A549 (cell line): ENCODE measurements at regions not wholly inside any gene's neighbourhood (a gene's known extent, or its start where the extent isn't known, plus 50 kb on each side); places are given as distances from the start of the nearest gene placed in this dataset.

Source experiments
- ATAC-seq, 2 experiments: fragments of 200-7000 bp in 1 of 2; fragments of >200 bp in 1 of 2; cut with Nextera tagmentation in 1 of 2; cut with Tn5 transposase in 1 of 2; 3 replicates each; pipeline versions ENCODE4 v1.8.0 to v1.9.1; 2018 to 2020; ENCODE audit warnings: mild to moderate bottlenecking in 1 of 2, moderate library complexity in 1 of 2
- CTCF ChIA-PET: fragments of 300-600 bp; sonication (Branson Sonifier 250); formaldehyde crosslinking; extraction: SDS; loops from one replicate; lab custom pipeline; 2021; ENCODE audit warnings: antibody characterized with exemption, inconsistent platforms; lab: Yijun Ruan, JAX
- POLR2A ChIA-PET: fragments of 350-600 bp; formaldehyde crosslinking; extraction: SDS; loops from one replicate; lab custom pipeline; 2021; ENCODE audit warnings: antibody characterized with exemption, inconsistent platforms; lab: Yijun Ruan, JAX
- DNase-seq, 2 experiments: peaks; one replicate each; pipeline versions ENCODE4 v3.0.0 to v3.0.0-alpha.2; 2011 to 2016; ENCODE audit warnings: low read depth in 1 of 2, low spot score in 1 of 2
- FAIRE-seq: peaks from 2 replicates; lab custom pipeline; 2011; peaks lifted over from hg19 to GRCh38; lab: Jason Lieb, UNC
- H3K27ac ChIP-seq, 2 experiments: fragments of >200 bp; sonication (Bioruptor Twin); formaldehyde crosslinking; 3 replicates each; pipeline ENCODE4 v1.5.1; 2016 to 2017
- H3K4me1 ChIP-seq: fragments of >200 bp; sonication (Bioruptor Twin); formaldehyde crosslinking; 3 replicates; pipeline ENCODE4 v1.6.1; 2016
- H3K4me2 ChIP-seq: fragments of >200 bp; sonication (Bioruptor Twin); formaldehyde crosslinking; 3 replicates; pipeline ENCODE4 v1.6.1; 2016
- H3K4me3 ChIP-seq: fragments of >200 bp; sonication (Bioruptor Twin); formaldehyde crosslinking; 3 replicates; pipeline ENCODE4 v1.5.1; 2016
- H3K9me3 ChIP-seq: fragments of >200 bp; sonication (Bioruptor Twin); formaldehyde crosslinking; 3 replicates; pipeline ENCODE4 v1.6.1; 2016
- BCL3 ChIP-seq: fragments of >200 bp; sonication (Bioruptor Twin); formaldehyde crosslinking; IDR thresholded peaks from 3 replicates; pipeline ENCODE4 v1.6.1; 2016
- BHLHE40 ChIP-seq: IDR thresholded peaks from 2 replicates; pipeline ENCODE4 v1.6.1; 2012; ENCODE audit warnings: low read depth, low read length, inconsistent platforms
- CBX8 ChIP-seq: fragments of 200-600 bp; sonication (generic); IDR thresholded peaks from 2 replicates; pipeline ENCODE4 v1.6.1; 2016
- CHD4 ChIP-seq: fragments of 200-600 bp; sonication (generic); IDR thresholded peaks from 2 replicates; pipeline ENCODE4 v1.6.1; 2016; ENCODE audit warnings: antibody characterized with exemption, mild to moderate bottlenecking, borderline replicate concordance
- CTCF ChIP-seq: fragments of >200 bp; sonication (Bioruptor Twin); formaldehyde crosslinking; IDR thresholded peaks from 3 replicates; pipeline ENCODE4 v1.5.1; 2016
- EHF ChIP-seq: fragments of 250-450 bp; sonication (Bioruptor Pico); IDR thresholded peaks from 2 replicates; pipeline ENCODE4 v1.5.0; 2020; ENCODE audit warnings: mild to moderate bottlenecking
- ESRRA ChIP-seq: fragments of 150-350 bp; IDR thresholded peaks from 2 replicates; pipeline ENCODE4 v1.6.1; 2014; ENCODE audit warnings: mild to moderate bottlenecking, low read length, borderline replicate concordance
- FOSB ChIP-seq: fragments of 250-450 bp; sonication (Bioruptor Pico); IDR thresholded peaks from 2 replicates; pipeline ENCODE4 v1.5.0; 2020; ENCODE audit warnings: mild to moderate bottlenecking, moderate library complexity
- FOSL2 ChIP-seq, 2 experiments: fragments of 450-650 bp in 1 of 2; fragments of >200 bp in 1 of 2; sonication (Bioruptor Twin) in 1 of 2; formaldehyde crosslinking; IDR thresholded peaks; 2 replicates each; pipeline versions ENCODE4 v1.5.0 to v1.6.1; 2016 to 2020; ENCODE audit warnings: mild to moderate bottlenecking in 1 of 2, moderate library complexity in 1 of 2
- GATA3 ChIP-seq: IDR thresholded peaks from 2 replicates; pipeline ENCODE4 v1.6.1; 2012; ENCODE audit warnings: borderline replicate concordance
- HDAC2 ChIP-seq: fragments of 200-600 bp; sonication (generic); IDR thresholded peaks from 2 replicates; pipeline ENCODE4 v1.6.1; 2016
- HES2 ChIP-seq: fragments of >200 bp; sonication (Bioruptor Twin); formaldehyde crosslinking; IDR thresholded peaks from 2 replicates; pipeline ENCODE4 v1.6.1; 2016
- HMGXB4 ChIP-seq: fragments of 250-450 bp; sonication (Bioruptor Pico); IDR thresholded peaks from 2 replicates; pipeline ENCODE4 v1.5.0; 2021; ENCODE audit warnings: mild to moderate bottlenecking, moderate library complexity, borderline replicate concordance
- JUNB ChIP-seq: fragments of >200 bp; sonication (Bioruptor Twin); formaldehyde crosslinking; IDR thresholded peaks from 2 replicates; pipeline ENCODE4 v1.6.1; 2016
- KDM5A ChIP-seq: fragments of 200-600 bp; sonication (generic); IDR thresholded peaks from 2 replicates; pipeline ENCODE4 v1.6.1; 2016; ENCODE audit warnings: antibody characterized with exemption, mild to moderate bottlenecking
- MAFK ChIP-seq: fragments of 450-650 bp; IDR thresholded peaks from 2 replicates; pipeline ENCODE4 v1.6.1; 2014; ENCODE audit not compliant: partially characterized antibody
- MAX ChIP-seq: IDR thresholded peaks from 2 replicates; pipeline ENCODE4 v1.6.1; 2012
- PBX3 ChIP-seq: IDR thresholded peaks from 2 replicates; pipeline ENCODE4 v1.6.1; 2012
- POLR2AphosphoS2 ChIP-seq: conservative IDR thresholded peaks from 2 replicates; pipeline ENCODE4 v1.6.1; 2012; ENCODE audit warnings: low read length, improper control_type of control experiment, inconsistent platforms
- RAD21 ChIP-seq, 2 experiments: fragments of >200 bp in 1 of 2; sonication (Bioruptor Twin) in 1 of 2; formaldehyde crosslinking in 1 of 2; IDR thresholded peaks in 1 of 2; conservative IDR thresholded peaks in 1 of 2; 2 replicates in 1 of 2; 3 replicates in 1 of 2; pipeline ENCODE4 v1.6.1; 2012 to 2018; ENCODE audit warnings: inconsistent platforms in 1 of 2
- RCOR1 ChIP-seq: fragments of 150-350 bp; IDR thresholded peaks from 2 replicates; pipeline ENCODE4 v1.6.1; 2014; ENCODE audit warnings: antibody characterized with exemption, low read length, low read depth
- SREBF2 ChIP-seq: fragments of 450-650 bp; IDR thresholded peaks from 2 replicates; pipeline ENCODE4 v1.6.1; 2014; ENCODE audit warnings: mild to moderate bottlenecking, moderate library complexity
- TFCP2L1 ChIP-seq: fragments of 250-450 bp; sonication (Bioruptor Pico); IDR thresholded peaks from 2 replicates; pipeline ENCODE4 v1.5.0; 2021; ENCODE audit warnings: mild to moderate bottlenecking
- USF2 ChIP-seq: fragments of 450-650 bp; IDR thresholded peaks from 2 replicates; pipeline ENCODE4 v1.6.1; 2014; ENCODE audit warnings: antibody characterized with exemption
- ZSCAN20 ChIP-seq: fragments of 250-450 bp; sonication (Bioruptor Pico); IDR thresholded peaks from 2 replicates; pipeline ENCODE4 v1.8.0; 2022; ENCODE audit warnings: mild to moderate bottlenecking, moderate library complexity
- WGBS: methylation state at CpG from one replicate; pipeline ENCODE4 v1.1.6; 2017; ENCODE audit errors: missing lambda C conversion rate; 5-methylcytosine and 5-hydroxymethylcytosine counted together

- ChIA-PET POLR2A (no interaction called here), CTCF (no interaction called here)
- H3K9me3 ChIP-seq: no peaks in the 10 kb centered on the region
- no peak for ATAC-seq
- no peak overlapping the region for H3K27ac ChIP-seq
- no peak overlapping the region for H3K4me2 ChIP-seq
- no peaks in the 10 kb centered on the region for H3K4me1 ChIP-seq
- DNase-seq: no peak
- no peak for TF ChIP-seq SREBF2
- no peak for TF ChIP-seq HES2
- TF ChIP-seq KDM5A: no peak
- TF ChIP-seq MAX: no peak
- TF ChIP-seq GATA3: no peak
- no peak for TF ChIP-seq PBX3
- no peak for TF ChIP-seq FOSL2 (IDR thresholded peaks at IDR 0.05)
- no peak for TF ChIP-seq FOSL2 (CRISPR knock-in tag; IDR thresholded peaks at IDR 0.05)
- TF ChIP-seq HDAC2: no peak
- TF ChIP-seq CBX8: no peak
- no peak for TF ChIP-seq FOSB (CRISPR knock-in tag)
- TF ChIP-seq CTCF: no peak
- no peak for TF ChIP-seq BHLHE40
- no peak overlapping the region for H3K4me3 ChIP-seq
- no peak for FAIRE-seq
Measured at GRCh38 chr6:47977314-47977713, 133.7 kb downstream of the PTCHD4 start.

GRCh38 chr6:47974106-47974505 is 136.9 kb downstream of the PTCHD4 start:
- DNase-seq: no peak
- no peaks in the 10 kb centered on the region for H3K9me3 ChIP-seq
- POLR2A ChIA-PET: no interaction called here
- H3K27ac ChIP-seq: no peak overlapping the region
- FAIRE-seq: no peak
- no peak overlapping the region for H3K4me3 ChIP-seq
- H3K4me2 ChIP-seq: no peak overlapping the region
- no peak for ATAC-seq
- CTCF ChIA-PET: no interaction called here
- TF ChIP-seq CBX8 (no peak), POLR2AphosphoS2 (no peak), EHF (CRISPR knock-in tag) (no peak), MAFK (no peak), RCOR1 (no peak), HMGXB4 (CRISPR knock-in tag) (no peak)
- H3K4me1 ChIP-seq: no peaks in the 10 kb centered on the region
- WGBS: 27% methylated on average over 2 of the region's 2 CpGs

GRCh38 chr6:47970826-47971225 is 140.2 kb downstream of the PTCHD4 start:
- no peak for DNase-seq
- CTCF ChIA-PET: interaction anchor here (0.6 kb wide), 1 partner anchor 559 kb away, joined by 6 read pairs; no protein-coding TSS in a partner anchor
- no peaks in the 10 kb centered on the region for H3K4me1 ChIP-seq
- 25% methylated on average over 3 of the region's 3 CpGs for WGBS
- no peak overlapping the region for H3K27ac ChIP-seq
- no peak overlapping the region for H3K4me3 ChIP-seq
- ATAC-seq: no peak
- no peaks in the 10 kb centered on the region for H3K9me3 ChIP-seq
- POLR2A ChIA-PET: no interaction called here
- FAIRE-seq: no peak
- no peak overlapping the region for H3K4me2 ChIP-seq
- TF ChIP-seq ZSCAN20 (CRISPR knock-in tag) (no peak), RAD21 (conservative IDR thresholded peaks at IDR 0.05 in 1 of 2, IDR thresholded peaks at IDR 0.05 in 1 of 2) (no peak), TFCP2L1 (CRISPR knock-in tag) (no peak), KDM5A (no peak), HES2 (no peak), JUNB (no peak), ESRRA (no peak), BCL3 (no peak), HMGXB4 (CRISPR knock-in tag) (no peak), CBX8 (no peak), CHD4 (no peak), USF2 (no peak), FOSL2 (IDR thresholded peaks at IDR 0.05) (no peak), FOSL2 (CRISPR knock-in tag; IDR thresholded peaks at IDR 0.05) (no peak), SREBF2 (no peak), POLR2AphosphoS2 (no peak)
